ENCODE measurements at regions not wholly inside any gene's neighbourhood (a gene's known extent, or its start where the extent isn't known, plus 50 kb on each side); places are given as distances from the start of the nearest gene placed in this dataset.

DNA sequence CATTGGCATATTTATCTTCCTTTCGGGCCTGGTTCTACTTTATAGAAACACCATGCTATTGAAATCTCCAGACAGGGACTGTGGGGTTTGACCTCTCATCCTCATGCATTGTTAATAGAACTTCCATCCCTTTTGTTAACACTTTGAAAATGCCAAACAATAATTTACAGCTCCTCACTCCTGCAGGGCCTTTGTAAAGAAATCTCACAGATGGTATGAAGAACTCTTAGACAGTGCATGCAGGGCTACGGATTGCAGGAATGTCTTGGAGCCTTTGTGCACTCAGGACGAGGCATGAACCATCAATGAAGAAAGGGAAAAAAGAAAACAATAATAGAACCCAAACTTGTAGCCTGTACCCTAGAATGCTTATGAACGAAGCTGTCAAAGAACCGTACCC is 92.8 kb upstream of the TMEM47 start:
- H3K27ac Mint-ChIP-seq: no peak overlapping the region
- DNase-seq (ENCODE audit: low spot score) (no peak), ATAC-seq (no peak)
- H3K27me3 Mint-ChIP-seq (ENCODE audit: low read depth): no peaks in the 10 kb centered on the region
- no peaks in the 10 kb centered on the region; the same call in 1 of the 2 replicates for H3K4me1 Mint-ChIP-seq
- TF ChIP-seq ZNF423 (CRISPR knock-in tag; IDR thresholded peaks at IDR 0.05) (no peak), ZNF263 (CRISPR knock-in tag; IDR thresholded peaks at IDR 0.05; ENCODE audit: low read depth) (no peak), USF2 (CRISPR knock-in tag; IDR thresholded peaks at IDR 0.05) (no peak), ZNF232 (CRISPR knock-in tag; IDR thresholded peaks at IDR 0.05) (no peak), FOXP1 (CRISPR knock-in tag; IDR thresholded peaks at IDR 0.05; ENCODE audit: borderline replicate concordance) (no peak), OVOL2 (CRISPR knock-in tag; IDR thresholded peaks at IDR 0.05; ENCODE audit: borderline replicate concordance) (no peak), CREB1 (CRISPR knock-in tag; IDR thresholded peaks at IDR 0.05) (no peak)
- TF ChIP-seq, protein P1, sequence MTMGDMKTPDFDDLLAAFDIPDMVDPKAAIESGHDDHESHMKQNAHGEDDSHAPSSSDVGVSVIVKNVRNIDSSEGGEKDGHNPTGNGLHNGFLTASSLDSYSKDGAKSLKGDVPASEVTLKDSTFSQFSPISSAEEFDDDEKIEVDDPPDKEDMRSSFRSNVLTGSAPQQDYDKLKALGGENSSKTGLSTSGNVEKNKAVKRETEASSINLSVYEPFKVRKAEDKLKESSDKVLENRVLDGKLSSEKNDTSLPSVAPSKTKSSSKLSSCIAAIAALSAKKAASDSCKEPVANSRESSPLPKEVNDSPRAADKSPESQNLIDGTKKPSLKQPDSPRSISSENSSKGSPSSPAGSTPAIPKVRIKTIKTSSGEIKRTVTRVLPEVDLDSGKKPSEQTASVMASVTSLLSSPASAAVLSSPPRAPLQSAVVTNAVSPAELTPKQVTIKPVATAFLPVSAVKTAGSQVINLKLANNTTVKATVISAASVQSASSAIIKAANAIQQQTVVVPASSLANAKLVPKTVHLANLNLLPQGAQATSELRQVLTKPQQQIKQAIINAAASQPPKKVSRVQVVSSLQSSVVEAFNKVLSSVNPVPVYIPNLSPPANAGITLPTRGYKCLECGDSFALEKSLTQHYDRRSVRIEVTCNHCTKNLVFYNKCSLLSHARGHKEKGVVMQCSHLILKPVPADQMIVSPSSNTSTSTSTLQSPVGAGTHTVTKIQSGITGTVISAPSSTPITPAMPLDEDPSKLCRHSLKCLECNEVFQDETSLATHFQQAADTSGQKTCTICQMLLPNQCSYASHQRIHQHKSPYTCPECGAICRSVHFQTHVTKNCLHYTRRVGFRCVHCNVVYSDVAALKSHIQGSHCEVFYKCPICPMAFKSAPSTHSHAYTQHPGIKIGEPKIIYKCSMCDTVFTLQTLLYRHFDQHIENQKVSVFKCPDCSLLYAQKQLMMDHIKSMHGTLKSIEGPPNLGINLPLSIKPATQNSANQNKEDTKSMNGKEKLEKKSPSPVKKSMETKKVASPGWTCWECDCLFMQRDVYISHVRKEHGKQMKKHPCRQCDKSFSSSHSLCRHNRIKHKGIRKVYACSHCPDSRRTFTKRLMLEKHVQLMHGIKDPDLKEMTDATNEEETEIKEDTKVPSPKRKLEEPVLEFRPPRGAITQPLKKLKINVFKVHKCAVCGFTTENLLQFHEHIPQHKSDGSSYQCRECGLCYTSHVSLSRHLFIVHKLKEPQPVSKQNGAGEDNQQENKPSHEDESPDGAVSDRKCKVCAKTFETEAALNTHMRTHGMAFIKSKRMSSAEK (CRISPR knock-in tag; IDR thresholded peaks at IDR 0.05; ENCODE audit: borderline replicate concordance): no peak
- ChIA-PET CTCF (no interaction called here), POLR2A (no interaction called here)
- H3K9me3 Mint-ChIP-seq: peaks cover 3% of the 10 kb centered on the region; the same call in 1 of the 2 replicates
- no peak overlapping the region for H3K4me3 Mint-ChIP-seq
- no peaks in the 10 kb centered on the region for H3K36me3 Mint-ChIP-seq

DNA sequence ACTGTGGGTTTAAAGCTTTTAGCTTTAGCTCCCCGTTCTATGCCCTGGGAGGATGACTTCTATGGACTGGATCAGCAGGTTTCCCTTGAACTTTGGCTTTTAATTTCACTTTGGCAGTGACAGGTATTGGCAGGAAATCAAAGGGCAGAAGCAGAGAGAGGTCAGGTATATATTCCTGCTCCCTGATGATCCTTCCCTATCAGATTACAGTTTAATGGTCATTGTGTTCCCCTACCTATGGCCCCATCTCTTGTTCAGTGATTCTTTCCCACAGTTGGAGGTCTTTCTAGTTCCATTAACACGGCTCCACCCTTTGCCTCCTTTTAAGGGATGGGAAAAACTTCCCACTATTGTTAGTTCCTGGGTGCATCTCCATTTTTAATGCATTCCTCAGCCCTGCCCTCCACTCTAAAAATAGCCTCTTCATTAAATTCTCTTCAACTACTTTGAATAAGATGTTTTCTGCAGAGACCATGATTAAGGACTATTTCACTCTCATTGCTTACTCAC is 107.8 kb upstream of the TMEM47 start:
- no peak overlapping the region for H3K4me3 Mint-ChIP-seq
- H3K9me3 Mint-ChIP-seq: peaks cover 7% of the 10 kb centered on the region
- H3K36me3 Mint-ChIP-seq: peaks cover 6% of the 10 kb centered on the region
- peaks cover 31% of the 10 kb centered on the region for H3K4me1 Mint-ChIP-seq
- ChIA-PET POLR2A (no interaction called here), CTCF (interaction anchor here (1.5 kb wide), 1 partner anchor 243 kb away, joined by 3 read pairs; no protein-coding TSS in a partner anchor)
- TF ChIP-seq TP53 (CRISPR knock-in tag; IDR thresholded peaks at IDR 0.05): no peak
- DNase-seq (ENCODE audit: low spot score) (no peak), ATAC-seq (peak; percentile 92)
- H3K27ac Mint-ChIP-seq: peak overlapping the region; percentile 85
- no peaks in the 10 kb centered on the region for H3K27me3 Mint-ChIP-seq (ENCODE audit: low read depth)

DNA sequence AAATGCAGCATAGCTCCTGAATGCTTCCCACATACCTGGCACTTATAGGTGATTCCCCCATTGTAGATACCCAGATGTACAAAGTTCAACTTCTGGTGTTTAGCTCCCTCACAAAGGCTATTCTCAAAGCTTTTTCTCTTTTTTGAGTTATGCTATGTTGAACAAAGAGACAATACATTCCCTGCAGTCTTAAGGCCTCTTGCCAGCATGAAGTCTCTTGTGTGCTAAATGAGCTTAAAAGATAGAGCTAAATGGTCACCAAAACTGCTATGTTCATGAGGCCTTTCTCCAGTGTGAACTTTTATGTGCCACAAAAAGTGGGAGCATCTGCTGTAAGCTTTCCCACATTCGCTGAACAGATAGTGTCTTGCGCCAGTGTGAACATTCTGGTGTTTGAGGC is 111.2 kb upstream of the TMEM47 start:
- no peaks in the 10 kb centered on the region for H3K27me3 Mint-ChIP-seq (ENCODE audit: low read depth)
- ChIA-PET CTCF (no interaction called here), POLR2A (interaction anchor here (0.6 kb wide), 1 partner anchor 167 kb away, joined by 3 read pairs; no protein-coding TSS in a partner anchor)
- H3K4me1 Mint-ChIP-seq: peaks cover 23% of the 10 kb centered on the region
- no peak overlapping the region for H3K4me3 Mint-ChIP-seq
- H3K27ac Mint-ChIP-seq: no peak overlapping the region
- DNase-seq (ENCODE audit: low spot score): no peak
- H3K9me3 Mint-ChIP-seq: peaks cover 7% of the 10 kb centered on the region
- peaks cover 6% of the 10 kb centered on the region for H3K36me3 Mint-ChIP-seq
- no peak for ATAC-seq
- TF ChIP-seq JAZF1 (CRISPR knock-in tag; IDR thresholded peaks at IDR 0.05) (no peak), TP53 (CRISPR knock-in tag; IDR thresholded peaks at IDR 0.05) (no peak), ELF4 (CRISPR knock-in tag; IDR thresholded peaks at IDR 0.05; ENCODE audit: low read depth) (no peak), NR1H2 (CRISPR knock-in tag; IDR thresholded peaks at IDR 0.05) (no peak), TCF7 (CRISPR knock-in tag; IDR thresholded peaks at IDR 0.05; ENCODE audit: low read depth) (no peak), NFE2L1 (CRISPR knock-in tag; IDR thresholded peaks at IDR 0.05) (no peak), MYBL2 (CRISPR knock-in tag; IDR thresholded peaks at IDR 0.05) (no peak), FOXK1 (CRISPR knock-in tag; IDR thresholded peaks at IDR 0.05) (no peak), FOXP4 (CRISPR knock-in tag; IDR thresholded peaks at IDR 0.05) (no peak), KAT7 (CRISPR knock-in tag; IDR thresholded peaks at IDR 0.05; ENCODE audit: borderline replicate concordance) (no peak)
- TF ChIP-seq, protein P2, sequence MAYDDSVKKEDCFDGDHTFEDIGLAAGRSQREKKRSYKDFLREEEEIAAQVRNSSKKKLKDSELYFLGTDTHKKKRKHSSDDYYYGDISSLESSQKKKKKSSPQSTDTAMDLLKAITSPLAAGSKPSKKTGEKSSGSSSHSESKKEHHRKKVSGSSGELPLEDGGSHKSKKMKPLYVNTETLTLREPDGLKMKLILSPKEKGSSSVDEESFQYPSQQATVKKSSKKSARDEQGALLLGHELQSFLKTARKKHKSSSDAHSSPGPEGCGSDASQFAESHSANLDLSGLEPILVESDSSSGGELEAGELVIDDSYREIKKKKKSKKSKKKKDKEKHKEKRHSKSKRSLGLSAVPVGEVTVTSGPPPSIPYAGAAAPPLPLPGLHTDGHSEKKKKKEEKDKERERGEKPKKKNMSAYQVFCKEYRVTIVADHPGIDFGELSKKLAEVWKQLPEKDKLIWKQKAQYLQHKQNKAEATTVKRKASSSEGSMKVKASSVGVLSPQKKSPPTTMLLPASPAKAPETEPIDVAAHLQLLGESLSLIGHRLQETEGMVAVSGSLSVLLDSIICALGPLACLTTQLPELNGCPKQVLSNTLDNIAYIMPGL (CRISPR knock-in tag; IDR thresholded peaks at IDR 0.05): no peak
- TF ChIP-seq, protein P3, sequence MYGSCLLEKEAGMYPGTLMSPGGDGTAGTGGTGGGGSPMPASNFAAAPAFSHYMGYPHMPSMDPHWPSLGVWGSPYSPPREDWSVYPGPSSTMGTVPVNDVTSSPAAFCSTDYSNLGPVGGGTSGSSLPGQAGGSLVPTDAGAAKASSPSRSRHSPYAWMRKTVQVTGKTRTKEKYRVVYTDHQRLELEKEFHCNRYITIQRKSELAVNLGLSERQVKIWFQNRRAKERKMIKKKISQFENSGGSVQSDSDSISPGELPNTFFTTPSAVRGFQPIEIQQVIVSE (CRISPR knock-in tag; IDR thresholded peaks at IDR 0.05; ENCODE audit: borderline replicate concordance): no peak

Data from WTC11 (cell line).